GM18502 (cell line): ENCODE measurements at regions not wholly inside any gene's neighbourhood (a gene's known extent, or its start where the extent isn't known, plus 50 kb on each side); places are given as distances from the start of the nearest gene placed in this dataset.

Source experiments
- ATAC-seq: cut with Tn5 transposase; IDR thresholded peaks from one replicate; pipeline ENCODE4 v1.9.1; 2021; ENCODE audit warnings: mild to moderate bottlenecking; ENCODE audit not compliant: unreplicated experiment, poor library complexity

DNA sequence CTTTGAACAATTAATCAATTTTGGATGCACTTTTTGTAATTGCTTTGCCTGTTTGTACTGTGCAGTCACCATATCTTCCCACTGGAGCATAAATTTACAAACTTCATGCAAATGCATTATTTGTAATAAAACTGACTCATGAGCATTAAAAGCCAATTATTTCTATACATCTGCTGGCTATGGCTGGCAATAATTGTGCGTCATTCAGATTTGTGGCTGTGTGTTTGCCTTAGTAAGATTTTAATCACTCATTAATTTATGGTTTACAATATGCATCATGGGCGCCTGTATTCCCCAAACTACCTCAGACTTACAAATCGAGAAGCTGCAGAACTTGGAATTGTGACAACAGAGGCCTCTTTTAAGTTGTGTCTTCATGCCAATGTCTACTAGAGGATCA is 132.4 kb upstream of the TRIB2 start:
- no peak for ATAC-seq

DNA sequence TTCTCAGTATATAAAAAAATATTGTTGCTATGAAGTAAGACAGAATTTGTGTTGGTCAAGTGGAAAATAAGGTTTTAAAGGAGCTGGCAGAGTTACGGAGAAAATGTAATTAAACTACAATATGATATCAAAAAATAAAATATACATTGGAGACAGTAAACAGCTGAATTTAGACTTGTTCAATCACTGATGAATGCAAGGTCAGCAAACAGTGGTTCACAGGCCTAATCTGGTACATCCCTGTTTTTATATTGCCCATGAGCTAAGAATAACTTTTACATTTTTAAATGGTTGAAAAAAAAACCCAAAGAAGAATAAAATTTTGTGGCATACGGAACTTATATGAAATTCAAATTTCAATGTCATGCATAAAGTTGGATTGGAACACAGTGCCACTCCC is 131.0 kb upstream of the TRIB2 start:
- ATAC-seq, result no peak

DNA sequence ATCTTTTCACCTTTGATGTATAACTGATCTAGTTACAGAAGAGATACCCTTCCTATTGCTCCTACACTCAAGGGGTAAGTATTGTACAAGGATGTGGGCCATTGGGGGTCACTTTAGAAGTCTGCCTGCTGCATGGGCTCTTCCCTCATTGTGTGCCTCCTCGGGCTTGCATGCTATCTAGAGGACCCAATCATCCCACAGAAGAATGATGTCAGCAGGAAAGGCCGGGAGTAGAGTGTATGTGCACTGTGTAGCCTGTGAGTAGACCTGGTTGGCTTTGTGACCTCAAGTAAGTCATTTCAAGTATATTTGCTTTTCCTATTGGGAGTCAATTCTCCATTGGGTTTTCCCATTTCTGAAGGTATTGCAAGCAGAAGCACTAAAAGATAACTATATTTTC is 129.5 kb upstream of the TRIB2 start:
- no peak for ATAC-seq

DNA sequence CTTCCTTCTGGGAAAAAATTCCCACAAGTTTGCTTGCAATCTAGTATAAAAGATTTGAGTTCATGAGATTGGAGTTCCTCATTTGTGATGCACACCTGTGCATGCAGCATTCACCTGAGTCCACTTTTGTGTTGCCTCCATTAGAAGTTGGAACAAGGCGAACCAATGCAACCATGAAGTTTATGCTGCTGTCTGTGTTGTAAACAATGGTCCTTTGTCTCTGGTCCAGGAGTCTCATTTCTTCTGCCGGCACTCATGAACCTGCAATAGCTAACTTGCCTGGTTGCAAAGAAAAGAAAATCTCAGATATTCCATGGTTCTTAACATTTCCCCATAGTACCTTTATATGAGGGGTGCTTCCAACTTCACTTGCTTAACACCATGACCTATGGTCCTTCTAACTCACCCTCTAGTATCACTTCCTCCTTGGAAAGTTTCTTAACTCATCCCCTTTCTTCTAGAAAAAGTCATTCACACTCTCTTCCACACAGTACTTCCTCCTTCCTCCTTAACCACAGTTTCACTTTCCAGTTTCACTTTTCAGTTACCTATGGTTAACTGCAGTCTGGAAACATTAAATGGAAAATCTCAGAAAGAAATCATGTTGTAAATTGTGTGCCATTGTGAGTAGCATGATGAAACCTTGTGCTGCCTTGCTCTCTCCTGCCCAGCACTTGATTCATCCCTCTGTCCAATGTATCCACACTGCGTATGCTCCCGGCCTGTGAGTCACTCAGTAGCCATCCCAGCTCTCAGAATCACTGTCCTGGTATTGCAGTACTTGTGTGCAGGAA is 128.8 kb upstream of the TRIB2 start:
- peak; percentile 91 for ATAC-seq

DNA sequence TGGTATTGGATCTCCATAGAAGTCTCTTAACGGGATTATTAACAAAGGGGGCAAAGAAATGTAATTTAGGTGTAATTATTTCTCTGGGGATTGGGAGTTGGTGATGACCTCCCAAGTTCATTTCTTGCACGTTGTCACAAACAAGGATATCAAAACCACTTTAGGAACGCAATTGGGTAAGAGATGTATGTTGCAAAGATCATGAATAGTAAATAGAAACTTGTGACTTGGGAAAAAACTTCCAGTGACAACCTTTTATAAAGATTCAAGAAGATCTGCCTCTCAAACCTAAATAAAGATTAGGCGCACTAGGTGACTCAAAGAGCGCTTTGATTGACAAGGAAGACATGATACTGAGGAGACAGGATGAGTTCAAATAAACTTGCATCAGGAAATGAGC is 127.8 kb upstream of the TRIB2 start:
- ATAC-seq, result no peak

DNA sequence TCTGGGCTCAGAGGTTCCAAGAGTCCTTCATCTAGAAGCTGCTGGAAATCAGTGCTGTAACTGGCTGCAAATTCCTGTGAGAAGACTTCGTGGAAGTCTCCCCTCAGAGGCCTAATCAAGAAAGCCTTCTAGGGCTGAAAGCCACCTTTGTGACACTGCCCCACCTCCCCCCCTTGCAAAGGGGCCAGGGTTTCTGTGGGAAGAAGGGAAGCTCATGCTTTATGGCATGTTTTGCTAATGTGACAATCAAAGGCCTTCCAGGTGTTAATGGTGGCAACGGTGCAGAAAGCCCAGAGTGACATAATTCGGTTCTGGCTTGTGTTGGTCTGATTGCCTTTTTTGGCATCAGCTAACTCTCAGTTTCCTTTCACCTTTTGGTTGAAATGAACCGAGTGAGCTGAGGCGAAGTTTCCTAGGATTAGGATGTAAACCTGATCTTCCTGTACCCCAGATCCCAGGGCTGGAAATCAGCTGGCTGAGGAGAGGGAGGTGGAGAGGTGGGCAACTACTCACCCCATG is 126.9 kb upstream of the TRIB2 start:
- no peak for ATAC-seq

DNA sequence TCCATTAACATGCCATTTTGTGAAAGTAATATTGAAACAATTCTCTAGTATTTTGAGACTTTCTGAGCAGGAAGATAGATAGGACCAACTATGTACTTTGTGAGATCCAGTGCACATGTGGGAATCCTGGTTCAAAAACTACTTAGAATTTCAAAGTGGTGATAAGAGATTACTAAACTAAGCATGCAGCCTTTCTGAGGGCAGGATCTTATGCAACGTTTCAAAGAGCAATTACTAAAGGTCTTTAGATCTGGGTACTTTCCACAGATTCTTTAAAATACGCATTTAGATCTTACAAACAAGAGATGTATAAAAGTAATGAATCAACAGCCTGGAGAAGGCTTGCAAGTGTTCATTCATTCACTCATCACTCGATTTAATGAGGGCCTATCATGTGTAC is 124.4 kb upstream of the TRIB2 start:
- no peak for ATAC-seq

DNA sequence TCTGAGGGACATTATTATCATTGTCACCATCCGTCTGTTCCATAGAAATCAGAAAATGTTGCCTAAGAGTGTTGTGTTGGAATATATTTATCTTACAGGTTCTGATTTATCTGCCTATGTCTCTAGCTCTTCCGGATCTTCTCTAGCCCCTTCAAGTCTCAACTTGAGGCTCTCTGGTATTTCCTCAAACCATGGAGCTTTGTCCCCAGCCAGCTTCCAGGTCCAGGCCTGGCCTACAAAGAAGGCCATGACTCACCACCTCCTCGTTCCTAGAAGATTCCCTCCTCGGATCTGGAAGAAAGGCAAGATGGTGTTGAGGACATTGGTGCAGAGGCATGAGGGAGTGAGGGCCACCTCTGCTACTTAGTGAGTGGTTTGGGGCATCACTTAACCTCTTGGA is 122.1 kb upstream of the TRIB2 start:
- no peak for ATAC-seq

DNA sequence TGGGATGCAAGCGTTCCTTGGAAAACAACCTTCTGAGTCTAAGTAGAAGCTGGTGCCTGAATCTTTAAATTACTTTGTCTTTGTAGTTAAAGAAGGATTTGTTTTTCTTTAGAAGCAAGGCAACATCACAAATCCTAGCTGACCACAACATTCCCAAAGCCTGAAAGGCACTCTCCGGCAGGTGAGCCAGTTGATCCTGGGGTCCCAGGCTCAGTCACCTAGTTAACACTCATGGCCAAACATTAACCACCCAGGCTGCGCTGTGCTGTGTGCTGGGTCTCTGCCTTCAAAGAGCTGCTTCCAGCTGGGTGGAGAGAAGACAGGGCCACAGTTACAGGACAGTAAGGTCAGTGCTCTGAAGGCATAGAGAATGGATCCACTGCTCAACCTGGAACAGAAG is 120.0 kb upstream of the TRIB2 start:
- ATAC-seq, result no peak

DNA sequence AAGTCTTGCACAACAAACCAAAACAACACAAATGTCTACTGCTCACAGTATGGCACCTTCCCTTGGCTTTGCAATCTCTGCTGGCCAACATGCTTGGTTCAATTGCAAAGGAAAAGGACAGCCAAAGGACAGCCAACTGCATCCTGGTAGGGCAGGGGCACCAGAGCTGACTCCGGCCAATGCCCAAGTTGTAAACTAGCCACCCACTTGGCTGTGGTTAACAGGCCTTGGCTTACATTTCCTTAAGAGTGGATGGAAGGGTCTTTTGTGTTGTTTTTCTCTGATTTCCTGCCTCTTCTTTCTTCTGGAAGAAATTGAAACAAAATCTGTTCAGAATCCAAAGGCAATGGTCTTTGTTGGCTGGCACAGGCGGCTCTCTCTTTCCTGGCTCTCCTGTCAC is 119.1 kb upstream of the TRIB2 start:
- no peak for ATAC-seq

DNA sequence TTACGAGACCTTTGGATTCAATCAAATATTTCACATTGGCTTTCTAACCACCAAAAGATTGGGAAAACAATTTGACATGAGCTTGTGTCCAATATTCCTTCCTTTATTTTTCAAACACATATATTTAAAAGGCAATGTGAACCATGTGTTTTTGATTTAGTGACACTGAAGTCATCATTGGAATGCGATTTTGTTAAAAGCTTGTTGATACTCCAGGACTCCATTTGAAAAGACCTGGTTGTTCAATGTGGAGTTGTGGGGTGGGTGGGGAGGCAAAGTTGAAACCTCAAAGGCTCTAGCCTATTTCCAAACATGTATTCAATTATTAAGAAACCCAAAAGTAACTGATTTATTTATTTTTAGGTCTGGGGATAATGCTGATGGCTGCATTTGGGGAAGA is 114.1 kb upstream of the TRIB2 start:
- ATAC-seq, result no peak

DNA sequence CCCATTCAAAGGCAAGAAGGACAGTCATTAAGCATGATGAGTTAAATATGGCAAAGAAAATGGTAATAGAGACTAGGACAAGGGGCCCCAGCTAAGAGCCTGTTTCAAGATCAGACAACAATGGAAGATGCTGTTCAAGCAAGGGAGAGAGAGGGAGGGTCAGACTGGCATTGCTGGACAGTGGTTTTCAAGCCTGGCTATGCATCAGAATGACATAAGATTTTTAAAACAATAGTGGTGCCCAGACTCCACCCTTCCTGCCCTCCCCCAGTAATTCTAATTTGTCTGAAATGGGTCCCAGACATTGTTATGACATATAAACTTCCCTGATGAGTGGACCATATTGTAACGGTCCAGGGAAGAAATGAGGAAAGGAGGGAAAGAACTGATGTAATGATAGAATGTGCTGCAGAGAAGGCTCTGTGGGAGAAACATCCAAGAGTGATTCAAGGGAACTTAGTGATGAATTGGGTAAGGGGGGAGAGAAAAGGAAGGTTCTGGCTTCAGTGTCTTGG is 112.9 kb upstream of the TRIB2 start:
- no peak for ATAC-seq

DNA sequence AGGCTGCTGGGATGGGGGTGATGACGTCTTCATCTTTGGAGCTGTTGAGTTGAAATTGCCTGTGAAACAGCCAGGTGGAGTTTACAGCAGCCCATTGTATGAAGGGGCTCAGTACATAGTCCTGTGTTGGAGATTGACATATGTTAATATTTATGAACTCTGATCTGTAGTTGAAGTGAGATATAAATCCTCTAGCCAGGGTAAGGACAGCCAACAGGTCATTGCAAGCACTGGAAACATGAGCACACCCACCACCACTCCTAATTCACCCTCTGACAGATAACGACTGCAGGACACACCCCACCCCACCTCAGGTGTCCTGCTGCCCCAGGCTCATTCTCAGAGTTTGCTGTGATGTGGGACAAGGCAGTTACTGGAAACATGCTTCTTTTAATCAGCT is 112.4 kb upstream of the TRIB2 start:
- ATAC-seq, result no peak

DNA sequence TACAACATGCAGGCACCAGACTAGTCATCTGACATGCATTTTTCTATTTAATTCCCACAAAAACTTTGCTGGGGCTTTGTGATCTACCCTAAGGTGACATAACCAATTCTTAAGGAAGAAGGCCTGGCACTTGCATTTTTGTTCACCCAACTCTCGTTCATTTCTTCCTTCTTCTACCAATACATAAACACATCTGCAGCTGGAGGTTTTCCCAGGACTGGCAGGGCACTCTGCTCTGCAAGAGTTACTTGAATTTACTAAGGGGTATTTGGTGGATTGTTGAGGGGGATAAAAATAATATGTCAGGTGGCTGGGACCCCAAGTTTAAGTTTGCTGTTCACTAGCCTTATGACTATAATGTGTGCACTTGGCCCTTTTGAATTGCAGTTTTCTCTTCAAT is 111.4 kb upstream of the TRIB2 start:
- ATAC-seq, result no peak

DNA sequence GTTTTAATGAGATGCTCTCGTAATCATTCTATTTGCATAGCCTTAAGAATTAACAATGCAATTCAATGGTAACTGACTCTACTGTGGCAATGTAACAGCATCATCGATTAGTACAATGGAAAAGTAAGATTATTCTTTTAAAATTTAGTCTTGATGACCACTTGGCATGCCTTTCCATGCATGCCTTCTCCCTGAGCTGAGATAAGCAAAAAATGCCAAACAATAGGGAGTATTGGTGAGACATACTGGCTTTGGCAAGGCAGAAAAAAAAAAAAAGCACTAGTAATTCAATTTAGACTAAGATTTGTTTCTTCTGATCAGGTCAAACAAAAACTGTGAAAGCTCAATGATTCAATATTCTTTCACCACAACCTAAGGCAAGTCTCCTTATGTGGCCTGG is 110.8 kb upstream of the TRIB2 start:
- ATAC-seq, result no peak

DNA sequence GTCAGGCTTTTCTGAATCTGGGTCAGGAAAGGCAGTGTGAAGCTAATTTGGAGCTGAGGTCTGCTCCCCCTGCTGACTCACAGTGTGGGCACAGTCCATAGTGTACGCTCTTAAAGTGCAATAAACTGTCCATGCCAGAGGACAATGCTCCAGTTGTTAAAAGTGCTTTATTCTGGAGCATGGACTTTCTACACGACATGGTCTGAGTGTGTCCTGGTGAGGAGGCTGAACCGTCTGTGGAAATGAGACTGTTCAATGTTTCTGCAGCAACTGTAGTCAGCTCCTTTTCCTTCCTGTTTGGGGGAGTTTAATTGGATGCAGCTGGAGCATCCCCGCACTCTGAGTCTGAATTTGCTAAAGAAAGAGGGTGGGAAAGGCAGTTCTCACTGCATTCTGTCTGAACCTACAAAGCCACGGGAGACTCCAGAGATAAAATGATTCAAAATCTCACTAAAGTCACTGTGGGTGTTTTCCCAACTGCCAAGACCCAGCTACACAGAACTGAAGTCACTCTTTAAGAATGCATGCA is 110.2 kb upstream of the TRIB2 start:
- no peak for ATAC-seq

DNA sequence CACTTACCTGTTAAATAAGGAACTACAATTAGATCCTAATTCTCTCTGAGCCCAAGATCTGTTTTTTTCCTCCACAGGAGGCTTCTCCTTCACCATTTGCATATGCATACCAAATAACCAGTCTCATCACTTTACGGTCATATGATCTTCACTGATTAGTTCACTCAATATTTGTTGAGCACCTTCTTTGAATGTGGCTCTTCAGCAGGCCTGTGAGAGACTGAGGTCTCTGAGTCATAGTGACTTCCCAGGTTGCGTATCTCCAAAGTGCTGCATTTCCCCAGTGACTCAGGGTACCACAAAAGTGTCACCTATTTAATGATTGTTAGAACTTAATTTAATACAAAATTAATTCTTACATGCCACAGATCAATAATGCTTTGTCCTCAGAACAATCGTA is 108.8 kb upstream of the TRIB2 start:
- ATAC-seq, result no peak

DNA sequence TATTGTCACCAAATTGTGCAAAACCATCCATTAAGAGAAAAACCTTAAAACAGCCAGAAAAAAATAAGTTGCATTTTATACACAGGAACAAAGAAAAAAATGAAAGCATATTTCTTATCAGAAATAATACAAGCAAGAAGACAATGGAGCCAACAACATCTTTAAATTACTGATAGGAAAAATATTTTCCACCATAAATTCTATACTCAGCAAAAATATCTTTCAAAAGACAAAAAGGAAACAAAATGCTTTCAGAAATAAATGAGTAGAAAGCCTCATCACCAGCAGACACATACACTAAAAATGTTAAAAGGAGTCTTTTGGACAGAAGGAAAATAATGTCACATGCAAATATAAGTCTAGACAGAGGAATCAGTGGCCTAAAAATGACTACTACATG is 106.4 kb upstream of the TRIB2 start:
- no peak for ATAC-seq

DNA sequence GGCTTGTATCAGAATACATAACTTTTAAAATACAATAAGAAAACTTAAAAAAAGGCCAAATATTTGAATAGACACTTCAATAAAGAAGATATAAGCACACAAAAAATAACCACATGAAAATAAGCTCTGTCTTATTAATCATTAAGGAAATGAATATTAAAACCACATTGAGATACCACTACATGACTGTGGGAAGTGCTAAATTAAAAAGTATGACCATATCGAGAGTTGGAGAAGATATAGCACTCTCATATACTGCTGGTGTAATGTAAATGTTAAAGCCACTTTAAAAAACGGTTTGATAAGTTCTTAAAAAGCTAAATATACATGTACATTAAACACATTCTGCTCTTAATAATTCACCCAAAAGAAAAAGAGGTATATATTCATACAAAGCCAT is 104.6 kb upstream of the TRIB2 start:
- ATAC-seq, result no peak

DNA sequence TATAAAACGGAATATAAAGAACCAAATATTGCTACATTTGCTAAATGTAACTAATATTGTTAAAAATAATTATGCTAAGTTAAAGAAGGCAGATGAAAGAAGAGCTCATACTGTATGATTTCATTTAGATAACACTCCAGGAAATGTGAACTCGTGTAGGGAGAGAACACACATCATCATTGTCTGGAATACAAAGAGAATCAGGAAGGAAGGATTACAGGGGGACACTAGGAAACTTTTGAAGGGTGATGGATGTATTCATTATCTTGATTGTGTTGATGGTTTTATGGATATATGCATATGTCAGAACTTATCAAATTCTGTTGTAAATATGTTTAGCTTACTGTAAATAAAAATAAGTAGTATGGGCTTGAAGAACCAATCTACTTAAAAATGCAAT is 104.1 kb upstream of the TRIB2 start:
- ATAC-seq, result no peak

DNA sequence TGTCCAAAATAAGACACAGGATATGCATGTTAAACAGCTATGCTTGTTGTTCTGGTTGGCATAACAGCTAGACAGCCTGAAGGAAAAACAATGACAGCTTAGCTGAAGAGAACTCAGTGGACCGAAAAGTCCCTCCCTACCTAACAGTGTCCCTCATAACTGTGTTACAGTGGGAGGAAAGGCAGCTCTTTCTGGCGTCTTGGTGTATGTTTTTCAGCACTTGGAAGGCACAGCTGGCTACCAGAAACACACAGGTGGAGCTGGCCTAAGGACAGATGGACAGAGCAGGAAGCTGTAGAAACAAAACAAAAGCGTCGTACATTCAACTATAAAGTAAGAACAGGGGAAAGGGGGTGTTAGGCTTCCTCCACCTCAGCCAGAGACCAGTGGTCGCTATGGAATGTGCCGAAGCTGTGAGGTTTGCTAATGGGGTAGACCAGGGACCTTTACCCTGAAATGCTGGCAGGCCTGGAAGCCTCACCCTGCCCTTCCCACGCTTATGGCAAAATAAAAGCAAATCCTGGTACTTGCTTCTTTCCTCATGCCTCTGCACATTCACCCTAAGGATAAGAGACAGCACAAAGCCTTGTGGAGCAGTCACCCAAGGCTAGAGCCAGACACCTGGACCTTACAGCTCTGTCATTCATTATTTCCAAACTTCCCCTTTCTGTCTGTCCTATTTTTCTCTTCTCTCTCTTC is 103.5 kb upstream of the TRIB2 start:
- ATAC-seq, result no peak
